Posterior cingulate gyrus (tissue), 11 donors: ENCODE measurements at regions not wholly inside any gene's neighbourhood (a gene's known extent, or its start where the extent isn't known, plus 50 kb on each side); places are given as distances from the start of the nearest gene placed in this dataset.
A peak's percentile ranks its signal among the peaks of the same experiment; 100 is the strongest.

ENCODE experiments used
- DNase-seq, 10 donors: peaks; one replicate each; pipeline versions ENCODE4 v3.0.0 to v3.0.0-alpha.2; 2020 to 2021; ENCODE audit warnings: mixed read lengths in 3 of 10
- intact Hi-C: fragments of 100-400 bp; cut with DNase I; formaldehyde crosslinking; loops from one replicate; pipeline ENCODE4 v1.15.1; 2023

DNA sequence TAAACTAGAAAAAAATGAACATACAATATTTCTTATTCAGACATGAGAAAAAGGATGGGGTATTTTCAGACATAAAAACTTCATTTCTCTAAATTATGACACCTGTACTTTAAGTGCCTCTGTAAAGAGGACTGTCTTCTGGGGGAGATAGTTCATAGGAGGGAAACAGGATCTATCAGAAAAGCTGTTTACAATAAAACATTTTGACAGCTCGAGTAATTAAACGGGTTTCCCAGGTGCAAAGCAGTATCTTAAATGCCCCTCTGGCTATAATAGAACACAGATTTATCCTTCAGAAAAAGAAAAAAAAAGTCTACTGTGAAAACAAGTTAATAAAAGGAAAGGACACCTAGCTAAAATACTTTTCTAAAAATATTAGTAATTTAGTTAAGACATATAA lies 311.4 kb upstream of the UBE2E3 start:
- intact Hi-C loops: no loop called here
- DNase-seq: no peak

GRCh38 chr2:180664507-180664906 lies 315.9 kb upstream of the UBE2E3 start:
- intact Hi-C loops: no loop called here
- DNase-seq: no peak

DNA sequence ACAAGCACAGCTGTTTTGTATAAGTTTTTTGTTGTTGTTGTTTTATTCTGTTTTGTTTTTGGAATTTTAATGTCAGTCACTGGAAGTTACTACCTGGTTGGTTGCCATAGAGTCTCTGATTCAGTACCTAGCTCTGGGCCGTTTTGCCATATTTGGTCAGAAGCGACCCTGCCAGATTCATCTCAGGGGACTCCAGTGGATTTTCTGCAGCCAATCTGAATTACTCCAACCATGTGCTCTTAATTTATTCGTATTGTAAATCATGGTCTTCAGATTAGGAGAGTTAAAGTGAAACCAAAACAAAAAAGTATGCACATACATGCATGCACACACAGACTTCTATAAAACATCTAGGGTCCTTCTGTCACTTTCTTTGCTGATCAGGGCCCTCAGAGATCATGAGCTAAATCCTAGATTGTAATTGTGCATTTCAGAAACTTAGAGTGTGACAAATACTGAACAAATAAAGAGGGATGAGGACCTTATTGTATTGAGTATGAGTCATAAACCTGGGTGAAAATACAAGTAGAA lies 317.4 kb upstream of the UBE2E3 start:
- no peak for DNase-seq
- intact Hi-C loops: no loop called here

GRCh38 chr2:180662521-180662920 lies 317.9 kb upstream of the UBE2E3 start:
- DNase-seq: no peak
- intact Hi-C loops: no loop called here

GRCh38 chr2:180661686-180662030 lies 318.7 kb upstream of the UBE2E3 start:
- no peak for DNase-seq
- intact Hi-C loops: no loop called here

- DNase-seq: no peak
- intact Hi-C loops: no loop called here
These were observed 319.3 kb upstream of the UBE2E3 start for GRCh38 chr2:180660881-180661685.

GRCh38 chr2:180660207-180660606 lies 320.2 kb upstream of the UBE2E3 start:
- intact Hi-C loops: no loop called here

GRCh38 chr2:180657054-180657453 lies 323.4 kb upstream of the UBE2E3 start:
- intact Hi-C loops: no loop called here
- no peak for DNase-seq

More at GRCh38 chr2:180660207-180660606, 320.2 kb upstream of the UBE2E3 start:
- no peak for DNase-seq

DNA sequence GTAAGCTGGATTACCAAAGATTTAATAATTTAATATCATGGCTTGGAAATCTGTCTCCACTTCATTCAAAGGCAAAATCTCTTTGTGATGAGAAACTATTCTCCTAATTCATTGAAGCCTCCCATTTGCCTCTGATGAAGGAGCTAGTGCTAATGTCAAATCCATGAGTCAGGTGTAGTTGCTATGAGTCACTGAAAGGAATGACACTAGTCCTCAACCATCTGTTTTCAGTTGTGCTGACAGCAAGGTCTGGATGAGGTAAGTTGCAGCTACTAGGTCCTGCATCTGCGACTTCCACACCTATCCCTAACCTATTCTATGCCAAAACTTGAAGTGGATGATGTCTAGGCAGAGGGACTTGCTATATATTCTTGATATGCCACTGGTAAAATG lies 324.0 kb upstream of the UBE2E3 start:
- intact Hi-C loops: no loop called here
- DNase-seq: no peak

GRCh38 chr2:180655842-180656454 lies 324.5 kb upstream of the UBE2E3 start:
- intact Hi-C loops: no loop called here
- DNase-seq: no peak

GRCh38 chr2:180655393-180655792 lies 325.0 kb upstream of the UBE2E3 start:
- no peak for DNase-seq
- intact Hi-C loops: no loop called here

DNA sequence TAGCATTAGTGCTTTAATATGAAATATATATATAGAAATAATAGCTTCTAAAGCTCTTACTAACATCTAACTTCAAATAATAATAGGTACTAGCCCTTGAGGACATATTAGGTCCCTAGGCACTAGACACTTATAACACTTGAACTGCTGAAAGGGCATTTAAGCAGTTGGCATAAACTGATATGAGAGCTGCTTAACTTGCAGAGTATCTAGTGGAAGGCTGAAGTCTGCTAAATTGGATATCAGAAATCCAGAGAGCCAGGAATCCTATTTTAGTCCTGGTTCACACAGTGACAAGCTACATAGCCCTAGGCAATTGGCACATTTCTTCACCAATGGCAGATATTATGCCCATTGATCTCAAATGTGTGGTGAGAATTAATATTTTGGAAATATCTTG lies 326.9 kb upstream of the UBE2E3 start:
- intact Hi-C loops: no loop called here
- DNase-seq: no peak

- DNase-seq: no peak
- intact Hi-C loops: no loop called here
These were observed 327.6 kb upstream of the UBE2E3 start for GRCh38 chr2:180652794-180653193.

- no peak for DNase-seq
- intact Hi-C loops: no loop called here
These were observed 328.8 kb upstream of the UBE2E3 start for GRCh38 chr2:180651596-180651995.

- DNase-seq: peak in 1 of 10 donors; percentile 70
- intact Hi-C loops: no loop called here
These were observed 332.8 kb upstream of the UBE2E3 start for GRCh38 chr2:180647621-180648020.

GRCh38 chr2:180647221-180647620 lies 333.2 kb upstream of the UBE2E3 start:
- intact Hi-C loops: no loop called here
- no peak for DNase-seq

- intact Hi-C loops: no loop called here
These were observed 333.6 kb upstream of the UBE2E3 start for GRCh38 chr2:180646756-180647155.

DNA sequence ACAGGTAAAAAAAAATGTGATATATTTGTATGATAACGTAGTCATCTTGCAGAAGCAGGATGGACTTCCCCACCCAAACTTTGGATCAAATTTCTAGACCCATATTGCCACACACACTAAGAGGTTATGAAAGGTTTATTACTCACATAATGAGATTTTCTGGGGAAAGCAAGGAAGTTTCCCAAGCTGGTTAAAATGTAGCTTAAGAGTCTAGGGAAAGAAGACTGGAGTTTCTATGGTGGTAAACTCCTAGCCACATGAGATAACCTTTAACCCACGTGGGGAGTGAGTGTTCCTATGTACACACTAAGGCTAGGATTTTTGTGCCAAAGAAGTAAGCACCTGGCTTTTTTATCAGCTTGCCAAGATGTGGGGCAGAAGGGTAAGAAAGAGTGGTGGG lies 335.7 kb upstream of the UBE2E3 start:
- intact Hi-C loops: no loop called here
- no peak for DNase-seq

More at GRCh38 chr2:180646756-180647155, 333.6 kb upstream of the UBE2E3 start:
- no peak for DNase-seq

- intact Hi-C loops: no loop called here
These were observed 349.6 kb upstream of the UBE2E3 start for GRCh38 chr2:180630756-180631155.

DNA sequence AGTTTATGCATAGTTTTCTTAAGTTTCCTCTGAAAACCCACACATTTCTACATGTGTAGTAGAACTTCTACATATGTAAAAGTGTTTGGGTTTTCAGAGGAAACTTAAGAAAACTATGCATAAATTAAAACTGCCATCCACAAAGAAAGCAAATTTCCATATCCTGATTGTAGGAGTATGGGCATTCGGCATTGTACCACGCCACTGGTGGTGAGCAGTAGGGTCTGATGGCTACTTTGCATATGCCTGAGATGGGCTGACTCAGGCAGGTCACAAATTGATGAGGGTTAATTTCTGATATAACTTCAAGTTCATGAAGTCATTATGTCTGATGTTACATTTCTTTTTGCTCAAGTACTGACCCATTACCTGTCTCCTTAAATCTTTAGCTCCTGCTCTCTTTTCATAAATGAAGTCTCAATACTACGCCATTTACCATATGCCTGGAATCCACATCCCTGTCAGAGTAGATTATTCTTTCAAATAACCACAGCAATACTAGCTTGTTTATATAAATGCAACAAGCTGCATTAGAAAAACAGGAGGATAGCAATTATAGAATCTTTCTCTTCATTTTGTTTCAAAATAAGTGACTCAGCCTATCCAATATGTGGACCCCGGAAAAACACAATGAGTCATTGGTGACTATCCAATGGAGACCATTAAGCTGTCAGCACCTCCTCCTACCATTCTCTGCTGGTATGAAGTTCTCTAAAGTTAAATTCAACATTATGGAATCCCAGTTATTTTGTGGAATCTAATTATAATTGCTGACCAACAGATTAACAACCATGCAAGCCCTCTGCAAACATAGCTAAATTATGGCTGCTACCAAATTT lies 355.2 kb upstream of the UBE2E3 start:
- DNase-seq: no peak
- intact Hi-C loops: no loop called here

More at GRCh38 chr2:180630756-180631155, 349.6 kb upstream of the UBE2E3 start:
- no peak for DNase-seq
